T-helper 1 cell treated with Interleukin-12 subunit alpha and Interleukin-12 subunit beta and Interleukin-4 antibody, amounts not matched to agents 30 ng/mL and 1 ng/mL, for 36 hours (primary cell): ENCODE measurements at regions not wholly inside any gene's neighbourhood (a gene's known extent, or its start where the extent isn't known, plus 50 kb on each side); places are given as distances from the start of the nearest gene placed in this dataset.

Experiments
- intact Hi-C: fragments of 100-400 bp; cut with micrococcal nuclease; formaldehyde crosslinking; loops from one replicate; pipeline ENCODE4 v1.15.1; 2024

DNA sequence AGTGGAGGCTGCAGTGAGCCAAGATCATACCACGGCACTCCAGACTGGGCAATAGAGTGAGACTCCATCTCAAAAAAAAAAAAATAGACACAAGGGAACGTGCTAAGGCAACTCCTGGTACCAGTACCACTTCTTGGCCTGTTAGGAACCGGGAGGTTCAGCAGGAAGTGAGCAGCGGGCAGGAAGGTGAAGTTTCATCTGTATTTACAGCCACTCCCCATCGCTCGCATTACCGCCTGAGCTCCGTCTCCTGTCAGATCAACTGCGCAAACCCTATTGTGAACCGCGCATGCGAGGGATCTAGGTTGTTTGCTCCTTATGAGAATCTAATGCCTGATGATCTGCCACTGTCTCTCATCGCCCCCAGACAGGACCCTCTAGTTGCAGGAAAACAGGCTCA is 69.9 kb upstream of the FOXK1 start:
- intact Hi-C loops = loop anchor here (10.0 kb wide), 2 partner anchors 273 to 363 kb away; partner anchors contain the start of gene RADIL

DNA sequence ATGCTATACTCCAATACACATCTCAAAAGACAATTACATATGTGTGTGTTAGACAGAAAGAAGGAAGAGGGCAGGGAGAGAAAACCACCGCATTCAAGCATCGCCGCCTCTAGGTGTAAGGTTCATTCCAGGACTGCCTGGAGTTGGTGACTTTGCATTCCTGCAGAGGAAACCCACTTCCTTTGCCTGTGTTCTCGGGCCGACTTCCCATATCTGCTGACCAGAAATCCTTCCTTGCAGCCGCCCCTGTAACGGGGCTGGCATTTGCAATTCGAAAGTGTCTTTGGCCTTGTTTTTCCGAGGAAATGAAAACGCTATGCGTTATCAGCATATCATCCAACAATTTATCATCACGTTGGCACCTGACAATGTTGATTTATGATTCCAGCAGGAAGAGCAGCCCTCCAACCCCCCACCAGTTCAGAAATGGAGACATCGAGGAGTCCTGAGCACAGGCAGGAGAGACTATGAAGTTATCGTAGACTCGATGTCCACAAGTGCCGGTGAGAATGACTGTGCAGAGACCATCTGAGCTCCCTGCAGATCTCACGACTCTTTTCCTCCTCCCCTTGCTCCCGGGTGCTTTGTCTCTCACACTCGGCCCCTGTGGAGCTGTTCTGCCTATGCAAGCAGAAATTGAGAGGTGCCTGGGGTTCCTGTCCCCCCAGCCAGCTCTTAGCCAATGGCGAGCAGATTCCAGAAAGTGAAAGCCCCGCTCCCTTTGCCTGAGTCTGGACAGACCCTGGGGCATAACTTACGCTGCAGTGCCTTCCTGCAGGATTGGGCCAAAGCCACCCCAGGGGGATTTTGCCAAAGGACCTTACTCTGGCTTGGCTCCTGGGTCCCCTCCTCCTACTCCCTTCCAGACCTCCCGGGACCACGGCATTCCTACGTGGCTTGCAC is 68.9 kb upstream of the FOXK1 start:
- intact Hi-C loops = loop anchor here (10.0 kb wide), 2 partner anchors 272 to 362 kb away; partner anchors contain the start of gene RADIL

DNA sequence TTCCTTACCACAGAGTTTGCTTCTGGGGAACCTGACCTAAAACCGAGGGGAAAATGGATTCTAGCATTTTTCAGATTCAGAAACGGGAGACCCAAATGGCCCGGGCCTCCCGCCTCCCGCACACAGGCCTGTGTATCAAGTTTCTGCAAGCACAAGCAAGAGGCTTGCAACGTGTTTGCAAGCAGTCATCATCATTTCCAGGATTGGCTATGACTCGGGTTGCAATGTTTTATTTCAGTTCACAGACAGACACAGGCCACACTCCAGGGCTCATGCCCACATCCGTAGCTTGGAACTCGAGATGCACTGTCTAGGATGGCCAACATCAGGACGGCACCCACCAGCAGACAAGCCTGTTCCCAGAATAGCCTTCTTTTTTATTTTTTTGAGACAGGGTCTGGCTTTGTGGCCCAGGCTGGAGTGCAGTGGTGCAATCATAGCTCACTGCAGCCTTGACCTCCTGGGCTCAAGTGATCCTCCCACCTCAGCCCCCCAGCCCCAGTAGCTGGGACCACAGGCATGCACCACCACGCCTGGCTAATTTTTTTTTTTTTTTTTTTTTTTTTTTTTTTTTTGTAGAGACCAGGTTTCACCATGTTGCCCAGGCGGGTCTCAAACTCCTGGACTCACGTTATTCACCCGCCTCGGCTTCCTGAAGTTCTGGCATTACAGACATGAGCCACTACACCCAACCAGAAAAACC is 68.1 kb upstream of the FOXK1 start:
- intact Hi-C loops = loop anchor here (10.0 kb wide), 2 partner anchors 271 to 361 kb away; partner anchors contain the start of gene RADIL

DNA sequence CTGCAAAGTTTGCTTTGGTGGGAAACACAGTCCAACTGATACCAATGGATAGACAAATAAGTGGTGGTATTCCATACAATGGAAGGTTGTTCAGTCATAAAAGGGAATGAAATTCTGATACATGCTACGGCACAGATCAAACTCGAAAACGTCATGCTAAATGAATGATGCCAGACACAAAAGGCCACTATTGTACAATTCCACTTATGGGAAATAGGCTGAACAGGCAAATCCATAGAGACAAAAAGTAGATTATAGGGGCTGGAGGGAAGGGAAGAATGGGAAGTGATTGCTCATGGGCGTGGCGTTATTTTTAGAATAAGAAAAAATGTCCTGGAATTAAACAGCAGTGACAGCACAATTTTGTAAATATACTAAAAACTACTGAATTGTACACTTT is 66.0 kb upstream of the FOXK1 start:
- intact Hi-C loops = loop anchor here (10.0 kb wide), 2 partner anchors 269 to 359 kb away; partner anchors contain the start of gene RADIL

DNA sequence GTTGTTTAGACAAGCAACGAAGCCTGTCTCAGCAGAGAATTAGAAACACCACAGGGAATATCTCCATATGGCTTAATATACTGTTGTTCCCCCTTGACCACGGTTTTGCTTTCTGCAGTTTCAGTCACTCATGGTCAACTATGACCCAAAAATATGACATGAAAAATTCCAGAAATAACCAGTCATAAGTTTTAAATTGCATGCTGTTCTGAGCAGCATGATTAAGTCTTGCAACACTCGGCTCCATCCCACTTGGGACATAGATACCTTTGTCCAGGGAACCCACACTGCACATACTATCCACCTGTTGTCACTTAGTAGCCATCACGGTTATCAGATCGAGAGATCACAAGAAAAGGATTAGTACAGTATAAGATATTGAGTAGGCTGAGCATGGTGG is 60.7 kb upstream of the FOXK1 start:
- intact Hi-C loops = no loop called here

DNA sequence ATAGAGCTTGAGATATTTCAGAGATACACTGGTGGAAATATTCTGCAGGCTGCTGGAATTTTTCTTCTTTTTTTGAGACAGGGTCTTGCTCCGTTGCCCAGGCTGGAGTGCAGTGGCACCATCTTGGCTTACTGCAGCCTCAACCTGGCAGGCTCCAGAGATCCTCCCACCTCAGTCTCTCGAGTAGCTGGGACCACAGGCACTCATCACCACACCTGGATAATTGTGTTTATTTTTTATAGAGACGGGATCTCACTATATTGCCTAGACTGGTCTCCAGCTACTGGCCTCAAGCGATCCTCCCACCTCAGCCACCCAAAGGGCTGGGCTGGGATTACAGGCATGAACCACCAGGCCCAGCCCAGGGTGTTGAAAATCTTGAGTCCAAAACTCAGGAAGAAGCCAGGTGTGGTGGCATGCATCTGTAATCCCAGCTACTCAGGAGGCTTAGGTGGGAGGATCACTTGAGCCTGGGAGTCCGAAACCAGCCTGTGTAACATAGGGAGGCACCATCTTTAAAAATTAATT is 55.7 kb upstream of the FOXK1 start:
- intact Hi-C loops = no loop called here

DNA sequence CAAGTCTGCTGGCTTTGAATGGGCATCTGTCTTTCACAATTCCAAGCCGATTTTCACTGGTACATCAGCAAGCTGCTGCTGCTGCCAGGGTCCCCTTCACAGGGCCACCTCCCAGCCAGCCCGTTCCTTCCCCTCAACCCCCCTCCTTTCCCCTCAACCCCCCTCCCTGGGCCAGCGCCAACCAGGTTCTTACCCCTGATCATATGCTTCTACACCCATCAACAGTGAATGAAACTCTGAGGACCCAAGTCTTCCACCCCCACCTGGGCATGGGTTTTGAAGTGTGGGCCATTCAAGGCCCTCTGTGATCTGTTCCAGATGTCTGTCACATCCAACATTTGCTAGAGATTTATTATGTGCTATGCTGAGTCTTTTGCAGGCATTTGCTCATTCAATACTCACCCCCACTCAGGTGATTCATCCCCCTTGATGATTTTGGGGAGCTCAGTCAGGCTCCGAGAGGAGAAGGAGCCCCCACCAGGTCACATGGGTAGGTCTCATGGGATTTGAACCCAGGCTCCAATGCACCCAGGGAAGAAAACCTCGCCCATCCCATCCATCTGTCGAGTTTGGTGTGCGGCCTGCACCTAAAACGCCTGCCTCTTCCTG is 52.7 kb upstream of the FOXK1 start:
- intact Hi-C loops = no loop called here

DNA sequence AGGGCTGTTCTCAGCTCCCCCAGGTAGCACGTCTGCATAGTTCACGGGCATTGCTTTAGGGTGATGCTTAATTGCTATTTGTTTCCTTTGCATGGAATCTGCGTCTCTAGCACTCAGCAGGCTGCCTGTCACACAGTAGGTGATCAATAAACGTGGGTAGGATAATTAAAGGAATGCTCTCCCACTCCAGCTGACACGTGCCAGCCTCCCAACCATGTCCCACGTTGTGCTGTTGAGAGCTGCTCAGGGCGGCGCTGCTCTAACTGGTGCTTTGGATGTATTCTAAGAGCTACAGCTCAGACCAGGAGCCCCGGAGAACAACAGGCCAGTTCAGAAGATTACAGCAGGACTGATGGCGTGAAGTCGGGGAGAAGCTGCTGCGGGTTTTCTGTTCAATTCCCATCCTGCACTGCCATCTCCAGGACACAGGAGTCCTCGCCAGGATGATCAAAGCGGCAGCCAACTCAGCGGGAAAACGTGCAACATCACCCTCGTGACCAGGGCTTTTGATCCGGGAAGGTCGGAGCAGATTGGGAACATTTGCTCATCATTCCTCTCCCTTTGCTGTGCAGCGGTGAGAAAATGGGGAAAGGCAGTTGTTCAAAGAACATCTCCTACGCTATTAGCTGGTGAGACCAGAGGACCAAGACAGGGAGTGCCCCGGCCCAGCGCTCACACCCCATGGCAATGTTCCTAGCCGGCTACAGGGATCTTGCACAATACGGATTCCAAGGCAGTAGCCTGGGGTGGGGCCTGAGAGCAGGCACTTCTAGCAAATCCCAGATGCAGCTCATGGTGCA is 50.5 kb upstream of the FOXK1 start:
- intact Hi-C loops = no loop called here
